HG03442 (cell line): ENCODE measurements at regions not wholly inside any gene's neighbourhood (a gene's known extent, or its start where the extent isn't known, plus 50 kb on each side); places are given as distances from the start of the nearest gene placed in this dataset.
"Not testable (repeated sequence)": the region's sequence is repeated elsewhere in the genome, so short reads cannot be mapped to it uniquely, and the experiment has no call there.

Source experiments
- ATAC-seq: cut with Tn5 transposase; IDR thresholded peaks from one replicate; pipeline ENCODE4 v1.9.1; 2021; ENCODE audit warnings: mild to moderate bottlenecking, moderate library complexity; ENCODE audit not compliant: unreplicated experiment

- no peak for ATAC-seq
These were observed 207.0 kb downstream of the SIPA1L2 start for GRCh38 chr1:232422898-232423297.

- no peak for ATAC-seq
These were observed 207.8 kb downstream of the SIPA1L2 start for GRCh38 chr1:232422098-232422497.

GRCh38 chr1:232421143-232421796, 208.7 kb downstream of the SIPA1L2 start:
- no peak for ATAC-seq

GRCh38 chr1:232417636-232418248, 212.2 kb downstream of the SIPA1L2 start:
- no peak for ATAC-seq

- no peak for ATAC-seq
These were observed 213.8 kb downstream of the SIPA1L2 start for GRCh38 chr1:232416026-232416568.

GRCh38 chr1:232415481-232415880, 214.5 kb downstream of the SIPA1L2 start:
- not testable (repeated sequence) for ATAC-seq

- no peak for ATAC-seq
These were observed 215.8 kb downstream of the SIPA1L2 start for GRCh38 chr1:232414100-232414499.

GRCh38 chr1:232413674-232414073, 216.3 kb downstream of the SIPA1L2 start:
- no peak for ATAC-seq

- no peak for ATAC-seq
These were observed 220.3 kb downstream of the SIPA1L2 start for GRCh38 chr1:232409584-232409983.

- no peak for ATAC-seq
These were observed 222.8 kb downstream of the SIPA1L2 start for GRCh38 chr1:232407120-232407519.

GRCh38 chr1:232405781-232406180, 224.2 kb downstream of the SIPA1L2 start:
- ATAC-seq = no peak

GRCh38 chr1:232404981-232405731, 224.8 kb downstream of the SIPA1L2 start:
- ATAC-seq = no peak

- ATAC-seq = no peak
These were observed 225.7 kb downstream of the SIPA1L2 start for GRCh38 chr1:232404227-232404626.

GRCh38 chr1:232403017-232403714, 226.8 kb downstream of the SIPA1L2 start:
- no peak for ATAC-seq

- no peak for ATAC-seq
These were observed 231.1 kb downstream of the SIPA1L2 start for GRCh38 chr1:232398823-232399222.

- ATAC-seq = no peak
These were observed 236.3 kb downstream of the SIPA1L2 start for GRCh38 chr1:232393444-232394146.

- no peak for ATAC-seq
These were observed 236.9 kb downstream of the SIPA1L2 start for GRCh38 chr1:232393010-232393409.

GRCh38 chr1:232390590-232390989, 239.3 kb downstream of the SIPA1L2 start:
- no peak for ATAC-seq

GRCh38 chr1:232389744-232390143, 240.2 kb downstream of the SIPA1L2 start:
- ATAC-seq = no peak

GRCh38 chr1:232388363-232388762, 241.6 kb downstream of the SIPA1L2 start:
- ATAC-seq = no peak
